Sigmoid colon (tissue), 4 donors: ENCODE measurements at regions not wholly inside any gene's neighbourhood (a gene's known extent, or its start where the extent isn't known, plus 50 kb on each side); places are given as distances from the start of the nearest gene placed in this dataset.

ENCODE experiments used
- EP300 ChIP-seq, 4 donors: sonication (generic); formaldehyde crosslinking; IDR thresholded peaks; one replicate each; pipeline ENCODE4 v1.6.1; 2017; ENCODE audit warnings: antibody characterized with exemption in 4 of 4
- TF ChIP-seq, protein P1 (sequence below), 4 experiments: fragments of 450-650 bp in 3 of 4; fragments of 200-600 bp in 1 of 4; IDR thresholded peaks; one replicate each; pipeline ENCODE4 v1.5.1; 2016 to 2019; ENCODE audit warnings: antibody characterized with exemption in 4 of 4, mild to moderate bottlenecking in 3 of 4, moderate library complexity in 2 of 4

DNA sequence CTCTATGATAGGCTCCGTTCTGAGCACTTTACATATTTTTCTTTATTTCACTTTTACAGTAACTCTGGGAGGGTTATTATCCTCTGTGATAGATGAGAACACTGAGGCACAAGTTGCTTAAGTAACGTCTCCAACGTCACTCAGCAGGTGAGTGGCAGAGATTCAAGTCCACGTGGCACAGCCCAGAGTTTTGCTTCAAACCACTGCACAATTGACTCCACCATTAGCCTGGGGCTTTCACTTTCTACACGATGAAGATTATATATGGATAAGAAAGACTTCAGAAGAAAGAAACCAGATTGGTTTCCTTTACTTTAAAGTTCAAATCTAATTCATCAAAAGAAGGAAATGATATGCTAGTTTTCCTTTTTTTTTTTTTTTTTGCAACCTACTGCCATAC is 245.9 kb downstream of the SYK start:
- TF ChIP-seq, protein P1, sequence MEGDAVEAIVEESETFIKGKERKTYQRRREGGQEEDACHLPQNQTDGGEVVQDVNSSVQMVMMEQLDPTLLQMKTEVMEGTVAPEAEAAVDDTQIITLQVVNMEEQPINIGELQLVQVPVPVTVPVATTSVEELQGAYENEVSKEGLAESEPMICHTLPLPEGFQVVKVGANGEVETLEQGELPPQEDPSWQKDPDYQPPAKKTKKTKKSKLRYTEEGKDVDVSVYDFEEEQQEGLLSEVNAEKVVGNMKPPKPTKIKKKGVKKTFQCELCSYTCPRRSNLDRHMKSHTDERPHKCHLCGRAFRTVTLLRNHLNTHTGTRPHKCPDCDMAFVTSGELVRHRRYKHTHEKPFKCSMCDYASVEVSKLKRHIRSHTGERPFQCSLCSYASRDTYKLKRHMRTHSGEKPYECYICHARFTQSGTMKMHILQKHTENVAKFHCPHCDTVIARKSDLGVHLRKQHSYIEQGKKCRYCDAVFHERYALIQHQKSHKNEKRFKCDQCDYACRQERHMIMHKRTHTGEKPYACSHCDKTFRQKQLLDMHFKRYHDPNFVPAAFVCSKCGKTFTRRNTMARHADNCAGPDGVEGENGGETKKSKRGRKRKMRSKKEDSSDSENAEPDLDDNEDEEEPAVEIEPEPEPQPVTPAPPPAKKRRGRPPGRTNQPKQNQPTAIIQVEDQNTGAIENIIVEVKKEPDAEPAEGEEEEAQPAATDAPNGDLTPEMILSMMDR (IDR thresholded peaks at IDR 0.05), result no peak
- TF ChIP-seq EP300 (IDR thresholded peaks at IDR 0.05), result no peak
